Suppressor macrophage treated with lipopolysaccharide for 4 hours (primary cell): ENCODE measurements at regions not wholly inside any gene's neighbourhood (a gene's known extent, or its start where the extent isn't known, plus 50 kb on each side); places are given as distances from the start of the nearest gene placed in this dataset.
A peak's percentile ranks its signal among the peaks of the same experiment; 100 is the strongest.

Source experiments
- DNase-seq: peaks from one replicate; pipeline ENCODE4 v3.0.0-alpha.2; 2020

- DNase-seq: no peak
Observed at GRCh38 chr11:30733748-30734147, 147.6 kb upstream of the MPPED2 start.

GRCh38 chr11:30730011-30730410, 143.9 kb upstream of the MPPED2 start:
- DNase-seq: no peak

- no peak for DNase-seq
Observed at GRCh38 chr11:30729187-30729713, 143.1 kb upstream of the MPPED2 start.

- DNase-seq: no peak
Observed at GRCh38 chr11:30725645-30726195, 139.6 kb upstream of the MPPED2 start.

- DNase-seq: no peak
Observed at GRCh38 chr11:30724274-30724673, 138.1 kb upstream of the MPPED2 start.

GRCh38 chr11:30719371-30719770, 133.2 kb upstream of the MPPED2 start:
- DNase-seq: no peak

GRCh38 chr11:30717641-30718040, 131.5 kb upstream of the MPPED2 start:
- no peak for DNase-seq

GRCh38 chr11:30717009-30717408, 130.9 kb upstream of the MPPED2 start:
- no peak for DNase-seq

GRCh38 chr11:30712749-30713148, 126.6 kb upstream of the MPPED2 start:
- DNase-seq: no peak

GRCh38 chr11:30710221-30710620, 124.1 kb upstream of the MPPED2 start:
- DNase-seq: no peak

- no peak for DNase-seq
Observed at GRCh38 chr11:30707110-30707509, 121.0 kb upstream of the MPPED2 start.

- DNase-seq: no peak
Observed at GRCh38 chr11:30705913-30706675, 119.9 kb upstream of the MPPED2 start.

- no peak for DNase-seq
Observed at GRCh38 chr11:30698425-30698824, 112.3 kb upstream of the MPPED2 start.

- no peak for DNase-seq
Observed at GRCh38 chr11:30697032-30697431, 110.9 kb upstream of the MPPED2 start.

- DNase-seq: no peak
Observed at GRCh38 chr11:30684772-30685171, 98.6 kb upstream of the MPPED2 start.

GRCh38 chr11:30683176-30683575, 97.0 kb upstream of the MPPED2 start:
- no peak for DNase-seq

GRCh38 chr11:30666817-30667216, 80.7 kb upstream of the MPPED2 start:
- peak; percentile 2 for DNase-seq

GRCh38 chr11:30665067-30665466, 78.9 kb upstream of the MPPED2 start:
- no peak for DNase-seq

GRCh38 chr11:30653606-30654005, 67.5 kb upstream of the MPPED2 start:
- no peak for DNase-seq

- no peak for DNase-seq
Observed at GRCh38 chr11:30652801-30653200, 66.6 kb upstream of the MPPED2 start.

- no peak for DNase-seq
Observed at GRCh38 chr11:30650266-30650665, 64.1 kb upstream of the MPPED2 start.
